Hypothalamus (tissue), 51 donors: ENCODE measurements at regions not wholly inside any gene's neighbourhood (a gene's known extent, or its start where the extent isn't known, plus 50 kb on each side); places are given as distances from the start of the nearest gene placed in this dataset.

Experiments
- DNase-seq, 51 donors: peaks; one replicate each; lab custom pipeline; 2025; lab: John Stamatoyannopoulos, UW

DNA sequence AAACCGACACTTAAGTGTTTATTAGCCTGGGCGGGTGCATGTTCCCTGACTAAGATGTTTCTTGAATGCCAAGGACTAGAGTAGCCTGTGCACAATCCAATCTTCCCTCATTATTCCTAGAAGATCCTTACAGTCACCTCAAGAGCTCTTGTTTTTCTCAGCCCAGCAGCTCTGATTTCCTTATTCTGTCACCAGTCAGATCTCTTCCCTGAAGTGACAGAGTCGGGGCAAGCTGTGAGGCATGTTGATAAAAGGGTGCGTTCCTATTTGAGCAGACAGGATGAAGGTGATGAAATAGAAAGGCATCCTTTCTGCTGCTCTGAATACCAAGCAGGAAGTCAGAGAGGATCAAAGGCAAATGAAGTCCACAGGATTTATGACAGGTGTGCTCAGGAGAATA is 125.6 kb upstream of the MCTP2 start:
- no peak for DNase-seq

DNA sequence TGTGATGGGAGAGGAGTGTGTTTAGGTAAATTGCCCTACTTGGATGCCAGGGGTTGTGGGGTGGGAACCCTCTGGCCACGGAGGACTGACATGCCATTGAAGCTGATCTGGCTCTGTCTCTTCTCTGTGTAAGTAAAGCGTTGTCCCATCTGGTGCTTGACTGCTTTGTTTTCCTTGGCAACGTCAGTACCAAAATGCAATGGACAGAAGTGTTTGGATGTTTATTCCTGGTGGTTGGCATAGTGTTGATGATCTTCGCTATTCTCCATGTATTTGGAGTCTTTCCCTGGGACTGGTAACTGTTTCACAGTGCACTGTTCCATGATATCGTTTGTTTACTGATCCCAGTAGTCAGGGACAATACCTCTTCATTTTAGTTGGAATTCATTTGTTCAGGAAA is 130.5 kb upstream of the MCTP2 start:
- no peak for DNase-seq

DNA sequence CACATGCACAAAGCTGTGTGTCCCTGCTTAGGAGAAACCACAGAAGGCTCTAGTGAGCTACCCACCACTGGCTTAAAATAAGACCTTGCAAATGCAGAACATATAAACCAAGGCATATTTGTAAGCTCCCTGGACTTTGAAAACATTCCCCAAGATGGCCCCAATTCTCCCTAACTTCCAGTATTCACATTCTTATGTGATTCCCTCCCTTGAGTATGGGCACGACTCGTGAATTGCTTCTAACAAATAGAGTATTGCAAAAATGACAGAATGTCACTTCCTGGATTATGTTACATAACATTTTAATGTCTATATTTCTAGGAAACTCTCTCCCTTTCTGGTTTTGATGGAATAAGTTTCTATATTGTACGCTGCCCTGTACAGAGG is 131.8 kb upstream of the MCTP2 start:
- no peak for DNase-seq

DNA sequence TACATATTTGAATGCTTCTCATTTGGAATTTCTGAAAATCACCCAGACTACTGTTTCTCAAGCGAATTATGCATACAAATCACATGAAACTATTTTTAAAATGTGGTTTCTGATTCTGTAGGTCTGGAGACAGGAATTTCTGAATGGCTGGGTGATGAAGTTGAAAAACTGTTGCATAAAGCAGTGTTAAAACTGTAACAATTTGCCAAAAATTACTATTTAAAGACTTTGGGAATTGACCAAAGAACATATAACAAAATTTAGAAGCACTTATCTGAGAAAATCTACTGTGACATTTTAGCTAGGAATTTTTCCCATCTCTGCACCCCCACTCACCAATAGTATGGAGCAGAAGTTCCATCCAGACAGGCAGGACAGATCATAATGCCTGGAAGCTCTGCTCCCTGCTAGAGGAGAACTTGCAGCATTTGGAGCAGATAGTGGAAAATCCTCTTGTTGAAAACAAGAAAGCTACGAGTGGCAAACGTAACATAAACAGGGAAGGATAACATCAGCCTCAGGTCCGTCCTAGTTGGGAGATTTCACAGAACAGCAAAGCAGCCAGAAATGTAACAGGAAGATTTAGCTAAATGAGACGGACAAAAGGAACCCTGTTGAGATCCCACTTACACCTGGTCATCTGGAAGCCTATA is 132.3 kb upstream of the MCTP2 start:
- no peak for DNase-seq

DNA sequence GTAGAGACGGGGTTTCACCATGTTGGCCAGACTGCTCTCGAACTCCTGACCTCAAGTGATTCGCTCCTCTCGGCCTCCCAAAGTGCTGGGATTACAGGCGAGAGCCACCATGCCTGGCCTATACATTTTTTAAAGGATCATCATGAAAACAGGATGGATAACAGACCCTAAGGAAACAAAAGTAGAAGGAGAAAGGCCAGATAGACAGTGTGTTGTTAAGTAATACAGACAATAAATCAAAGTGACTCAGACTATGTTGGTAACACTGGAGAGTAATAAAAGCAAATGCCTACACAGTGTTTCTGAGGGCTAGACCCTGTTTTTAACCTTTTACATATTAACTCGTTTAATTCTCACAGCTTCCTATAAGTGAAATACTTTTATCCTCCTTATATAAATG is 133.8 kb upstream of the MCTP2 start:
- DNase-seq, result no peak

DNA sequence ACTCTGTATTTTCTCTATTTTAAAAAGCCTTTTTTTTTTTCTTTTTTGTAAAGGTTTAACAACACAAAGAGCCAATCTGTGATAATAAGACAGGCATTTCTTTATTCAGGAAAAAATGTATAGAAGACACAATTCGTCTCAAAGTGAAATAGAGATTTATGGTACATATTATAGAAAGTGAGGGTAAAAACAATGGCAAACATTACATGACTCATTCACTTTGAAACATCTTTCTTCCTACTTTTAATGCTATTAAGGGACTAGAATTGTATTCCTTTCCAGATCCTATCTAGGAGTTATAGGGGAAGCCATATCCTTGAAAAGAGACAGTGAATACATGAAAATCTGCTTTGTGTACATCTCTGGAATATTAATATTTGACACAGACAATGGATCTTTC is 137.1 kb upstream of the MCTP2 start:
- DNase-seq, result no peak

DNA sequence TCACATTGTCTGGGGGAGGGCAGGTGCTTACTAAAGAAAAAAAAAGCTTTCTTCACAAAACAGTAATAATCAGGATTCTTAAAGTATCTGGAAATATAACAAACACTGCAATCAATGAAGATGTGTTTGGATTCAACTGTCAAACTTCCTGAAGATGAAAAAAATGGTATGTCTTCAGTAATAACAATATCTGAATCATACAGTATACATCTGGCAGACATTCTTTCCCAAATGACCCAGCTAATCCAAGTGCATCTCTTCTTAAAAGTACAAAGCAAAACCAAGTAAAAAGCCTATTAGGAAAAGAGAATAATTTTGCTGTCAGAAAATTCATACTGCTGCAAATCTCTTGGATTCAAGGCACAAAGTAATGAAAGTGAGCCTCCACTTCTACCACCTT is 145.0 kb upstream of the MCTP2 start:
- no peak for DNase-seq

DNA sequence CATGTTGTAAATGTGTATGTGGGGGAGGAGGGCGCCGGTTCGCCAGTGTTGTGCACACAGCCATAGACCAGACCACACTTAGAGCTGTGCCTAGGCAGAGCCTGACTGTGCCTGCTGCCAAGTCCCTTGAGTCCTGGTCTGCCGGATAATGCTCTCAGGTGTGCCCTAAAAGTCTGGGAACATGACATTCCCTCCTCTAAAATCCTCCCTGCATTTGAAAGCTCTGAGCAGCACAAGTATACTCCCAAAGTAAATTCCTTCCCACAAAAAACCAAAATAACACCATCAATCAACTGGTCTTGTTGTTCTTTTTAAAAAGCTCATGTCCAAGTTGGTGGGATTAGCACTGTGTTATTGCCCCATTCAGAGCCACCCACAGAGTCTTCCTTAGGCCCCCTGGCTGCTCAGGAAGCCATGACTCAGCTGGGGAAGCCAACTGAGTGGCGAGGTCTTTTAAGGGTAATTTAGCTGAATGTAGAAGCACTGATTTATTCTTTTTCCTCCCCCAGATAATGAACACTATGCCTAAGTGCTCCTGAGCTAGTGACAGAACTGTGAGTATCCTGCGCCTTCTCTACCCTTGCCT is 147.8 kb upstream of the MCTP2 start:
- no peak for DNase-seq

DNA sequence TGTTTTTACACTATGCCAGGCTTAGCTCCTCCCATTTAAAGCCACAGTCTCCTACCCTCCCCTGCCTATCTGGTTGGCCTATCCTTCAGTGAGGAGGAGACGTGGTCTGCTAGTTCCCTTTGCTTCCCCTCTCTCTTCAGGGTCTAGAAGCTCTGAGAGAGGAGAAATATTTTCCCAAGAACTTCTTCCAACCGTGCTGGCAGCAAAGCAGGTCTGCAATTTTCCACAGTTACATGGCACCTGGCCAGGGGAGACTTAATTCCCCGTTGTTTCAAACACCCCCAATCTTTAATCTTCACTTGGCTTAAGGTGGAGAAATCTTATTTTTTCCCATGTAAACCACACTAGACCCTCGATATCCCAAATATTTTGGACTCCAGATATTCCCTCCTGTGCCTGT is 149.5 kb upstream of the MCTP2 start:
- DNase-seq, result no peak

DNA sequence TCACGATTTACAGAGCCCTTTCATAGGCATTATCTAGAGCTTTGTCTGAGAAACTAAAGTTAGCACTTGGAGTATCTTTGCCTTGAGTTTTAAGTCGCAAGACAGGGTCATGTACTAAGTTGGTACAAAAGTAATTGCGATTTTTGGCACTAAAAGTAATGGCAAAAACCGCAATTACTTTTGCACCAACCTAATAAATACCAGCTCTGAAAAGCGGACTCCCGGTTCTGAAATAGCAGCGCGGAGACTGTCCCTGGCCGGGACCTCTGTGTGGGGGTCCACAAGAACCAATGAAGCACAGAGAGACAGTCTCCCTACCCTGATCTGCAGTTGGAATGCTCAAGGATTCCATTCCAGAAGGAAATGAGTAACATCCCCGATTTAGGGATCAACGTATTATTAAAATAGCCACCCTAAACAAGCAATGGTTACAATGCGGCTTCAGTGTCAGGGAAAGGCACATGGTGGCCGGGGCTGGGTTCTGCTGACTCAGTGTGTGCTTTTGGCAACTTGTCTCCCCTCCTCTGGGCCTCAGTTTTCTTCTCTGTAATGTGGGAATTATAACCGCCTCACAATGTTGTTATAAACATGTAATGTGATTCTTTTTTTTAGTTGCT is 150.3 kb upstream of the MCTP2 start:
- no peak for DNase-seq

DNA sequence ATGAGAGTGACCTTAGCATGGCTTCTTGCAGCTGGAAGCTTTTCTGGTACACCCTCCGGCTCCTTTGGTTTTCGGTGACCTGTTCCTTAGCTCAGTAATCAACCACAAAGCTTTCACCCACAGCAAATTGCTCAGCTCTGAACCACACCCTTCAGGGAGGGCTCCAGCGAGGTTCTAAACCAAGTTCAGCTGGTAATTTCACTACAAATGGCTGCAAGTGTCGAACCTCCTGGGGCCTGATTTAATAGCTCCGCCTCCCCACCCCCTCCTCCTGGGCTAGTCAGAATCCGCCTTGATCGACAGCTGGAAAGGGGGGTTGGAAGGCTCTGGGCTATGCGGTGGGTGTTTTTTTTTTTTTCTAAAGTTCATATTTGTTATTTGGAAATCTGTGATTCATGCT is 150.9 kb upstream of the MCTP2 start:
- DNase-seq, result no peak

DNA sequence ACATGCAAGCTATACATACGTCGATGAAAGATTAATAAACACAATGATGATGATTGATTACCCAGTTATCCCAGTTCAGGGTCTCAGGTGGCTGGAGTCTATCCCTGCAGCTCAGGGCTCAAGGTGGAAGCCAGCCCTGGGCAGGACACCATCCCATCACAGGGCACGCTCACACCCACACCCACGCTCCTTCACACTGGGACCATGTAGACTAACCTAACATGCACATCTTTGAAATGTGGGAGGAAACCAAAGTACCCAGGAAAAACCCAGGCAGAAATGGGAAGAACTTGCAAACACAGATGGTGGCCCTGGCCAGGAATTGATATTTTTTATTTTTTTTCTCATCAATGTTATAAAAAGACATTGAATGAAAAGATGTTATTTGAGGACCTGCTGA is 151.4 kb upstream of the MCTP2 start:
- DNase-seq, result no peak

DNA sequence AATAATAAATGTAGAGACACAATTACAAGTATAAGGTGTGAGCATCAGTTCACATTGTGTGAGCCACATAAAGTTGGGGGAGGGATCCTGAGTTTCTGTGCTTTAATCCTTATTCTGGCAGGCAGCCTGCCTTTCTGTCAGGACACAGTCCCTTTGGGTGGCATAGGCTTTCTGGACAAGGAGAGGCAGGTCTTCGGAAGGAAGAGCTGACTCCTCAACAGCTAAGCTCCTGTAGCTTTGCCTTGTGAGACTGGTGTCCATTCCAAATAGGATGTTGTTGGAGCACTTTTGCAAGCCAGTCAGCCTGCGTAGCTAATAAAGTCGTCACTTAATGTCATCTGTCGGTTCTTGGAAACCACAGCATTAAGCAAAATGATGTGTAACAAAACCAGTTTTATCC is 151.9 kb upstream of the MCTP2 start:
- DNase-seq, result no peak

DNA sequence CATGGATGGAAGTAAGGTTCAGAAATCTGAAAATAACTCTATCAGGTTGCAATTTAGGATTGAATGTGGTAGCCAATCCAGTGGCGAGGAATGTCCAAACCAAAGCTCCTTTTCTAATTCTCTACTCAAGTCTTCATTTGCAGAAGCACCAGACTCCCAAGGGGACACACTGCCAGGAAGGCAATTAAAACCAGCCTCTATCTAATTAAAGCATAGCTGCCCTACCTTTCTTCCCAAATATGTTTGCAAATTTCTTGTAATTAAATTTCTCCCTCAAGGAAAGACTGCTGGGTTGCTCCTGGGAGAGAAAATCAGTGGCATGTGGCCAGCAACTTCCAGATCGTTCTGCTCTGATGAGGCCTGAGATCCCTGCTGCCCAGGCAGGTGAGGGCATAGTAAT is 153.4 kb upstream of the MCTP2 start:
- DNase-seq, result no peak

DNA sequence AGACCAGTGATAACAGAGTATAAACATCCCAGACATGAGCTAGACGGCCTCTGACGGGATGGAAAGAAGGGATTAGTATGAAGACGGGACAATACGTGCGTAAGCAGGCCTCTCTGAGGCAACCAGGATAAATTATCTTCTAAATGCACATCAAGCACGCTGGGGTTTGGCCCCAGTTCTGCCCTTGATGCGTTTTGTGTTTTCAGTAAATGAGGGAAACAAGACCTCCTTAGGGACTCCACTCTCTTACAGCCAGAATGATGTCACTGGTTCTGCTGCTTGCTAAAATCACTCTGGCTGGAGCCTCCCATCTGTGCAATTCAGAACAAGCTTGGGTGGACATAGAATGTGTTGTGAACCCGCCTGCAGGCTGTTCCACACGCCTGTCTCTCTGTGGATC is 156.0 kb upstream of the MCTP2 start:
- no peak for DNase-seq

DNA sequence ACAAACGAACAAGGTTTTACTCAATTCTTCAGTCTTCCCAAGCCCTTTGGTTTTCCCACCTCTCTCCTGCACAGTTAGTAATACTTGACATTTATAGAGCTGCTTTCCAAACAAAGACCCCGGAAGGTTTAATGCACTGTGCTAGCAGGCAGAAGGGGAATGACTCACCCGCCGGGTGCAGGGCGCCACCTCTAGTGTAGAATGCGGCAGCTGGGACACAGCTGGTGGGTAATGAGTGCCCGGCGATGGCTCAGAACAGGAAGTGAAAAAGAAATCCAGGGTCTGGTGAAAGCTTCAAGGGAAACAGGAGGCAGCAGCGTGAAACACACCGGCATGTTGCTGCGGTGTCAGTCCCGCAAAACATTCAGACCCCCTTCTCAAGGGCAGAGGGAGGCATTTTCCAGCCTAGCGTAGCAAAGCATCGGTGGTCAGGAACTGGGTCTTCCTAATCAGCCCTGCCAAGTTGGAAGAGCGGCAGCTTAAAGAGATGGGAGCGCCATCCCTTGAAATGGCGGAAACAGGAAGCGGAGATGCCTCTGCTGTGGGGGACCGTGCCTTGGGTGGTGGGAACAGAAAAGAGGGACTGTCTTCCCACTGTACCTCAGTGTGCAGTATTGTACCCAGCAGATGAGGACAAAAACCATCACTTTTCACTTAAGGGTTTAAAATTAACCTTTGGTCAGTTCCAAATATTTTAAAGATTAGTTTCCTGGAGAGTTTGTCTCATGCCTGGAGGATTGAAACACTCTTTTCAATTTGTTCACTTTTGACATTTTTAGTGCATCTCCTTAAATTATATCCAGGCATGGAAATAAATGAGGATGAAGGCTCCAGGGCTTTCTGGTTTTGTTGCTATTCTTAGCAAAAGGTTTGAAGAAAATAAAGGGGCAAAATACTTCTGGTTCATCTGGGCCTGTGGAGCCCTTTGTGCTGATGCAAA is 160.7 kb upstream of the MCTP2 start:
- DNase-seq, result peak in 26 of 51 donors; percentile 1 to 44 (median 12)

DNA sequence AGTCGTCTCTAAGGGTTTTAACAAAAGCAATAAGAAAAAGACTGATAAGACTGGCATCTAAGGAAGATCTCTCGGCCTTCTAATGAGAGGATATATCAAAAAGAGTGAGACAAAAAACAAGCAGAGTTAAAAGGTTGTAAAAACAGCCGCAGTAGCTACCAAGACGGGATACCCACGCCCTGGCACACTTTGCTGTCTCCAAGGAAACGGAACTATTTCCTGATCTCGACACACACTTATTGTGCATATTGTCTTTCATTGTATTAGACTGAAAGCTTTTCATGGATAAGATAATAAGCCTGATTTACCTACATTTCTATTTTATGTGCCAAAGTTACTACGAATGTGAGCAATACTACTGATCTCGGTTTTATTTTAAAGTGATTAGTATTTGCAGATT is 161.5 kb upstream of the MCTP2 start:
- DNase-seq, result no peak

DNA sequence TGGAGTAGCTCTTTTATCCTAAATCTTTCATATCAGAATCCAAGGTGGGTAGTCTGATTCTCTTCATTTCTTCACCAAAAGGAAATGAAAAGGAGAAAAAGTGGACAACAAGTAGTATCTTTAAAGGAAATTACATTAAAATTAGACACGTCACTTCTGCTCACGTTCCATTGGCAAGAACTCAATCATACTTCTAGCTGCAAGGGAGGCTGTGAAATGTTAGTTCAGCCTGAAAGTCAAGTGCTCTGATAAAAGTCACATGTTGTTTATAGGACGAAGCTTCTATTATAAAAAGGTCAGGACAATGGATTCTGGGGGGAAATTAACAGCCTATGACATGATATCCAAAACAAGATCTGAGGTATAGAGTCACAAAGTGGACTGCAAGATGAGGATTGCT is 164.6 kb upstream of the MCTP2 start:
- DNase-seq, result no peak

DNA sequence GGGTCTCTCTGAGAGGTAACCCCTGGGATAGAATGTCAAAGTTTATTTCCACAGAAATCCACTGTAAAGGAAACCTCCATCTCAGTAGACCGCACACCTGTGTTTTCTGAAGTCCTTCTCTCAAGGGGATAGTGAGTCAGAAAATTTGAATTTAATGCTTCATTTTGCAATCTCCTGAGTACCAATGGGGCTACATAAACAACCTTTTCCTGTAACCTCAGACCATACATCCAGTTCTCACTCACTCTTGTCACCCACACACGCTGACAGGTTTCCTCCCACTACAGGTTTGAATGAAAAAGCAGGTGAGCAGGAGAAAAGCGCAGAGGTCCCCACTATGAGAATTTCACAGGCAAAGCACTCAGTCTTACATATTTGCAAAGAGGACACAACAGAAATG is 165.3 kb upstream of the MCTP2 start:
- no peak for DNase-seq

DNA sequence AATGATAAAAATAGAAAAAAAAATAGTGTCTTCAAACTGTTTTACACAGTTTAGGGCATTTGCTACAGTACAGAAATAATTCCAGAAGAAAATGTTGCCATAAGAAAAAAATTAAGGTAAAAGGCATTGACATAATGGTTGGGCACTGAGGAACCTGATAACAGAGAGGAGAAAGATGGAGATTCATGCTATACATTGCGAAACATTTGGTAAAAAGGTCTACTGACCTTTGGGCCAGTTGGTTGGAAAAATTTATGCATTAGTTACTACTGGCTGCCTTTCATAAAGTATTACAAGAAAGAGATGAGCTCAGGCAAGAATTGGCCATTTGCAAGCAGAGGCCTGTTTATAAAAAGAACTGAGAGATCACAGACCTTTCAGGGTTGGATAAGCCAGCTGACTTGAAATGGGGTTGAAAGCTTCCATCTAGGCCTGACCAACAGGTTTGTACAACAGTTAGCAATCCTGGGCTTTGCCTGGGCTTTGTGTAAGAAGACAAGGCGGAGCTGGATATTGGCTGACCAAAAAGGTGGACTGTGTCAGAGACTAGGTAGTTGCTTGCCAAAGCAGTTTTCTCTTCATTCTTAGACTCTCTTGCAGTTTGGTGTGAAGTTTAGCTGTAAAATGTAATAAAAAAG is 166.6 kb upstream of the MCTP2 start:
- no peak for DNase-seq

DNA sequence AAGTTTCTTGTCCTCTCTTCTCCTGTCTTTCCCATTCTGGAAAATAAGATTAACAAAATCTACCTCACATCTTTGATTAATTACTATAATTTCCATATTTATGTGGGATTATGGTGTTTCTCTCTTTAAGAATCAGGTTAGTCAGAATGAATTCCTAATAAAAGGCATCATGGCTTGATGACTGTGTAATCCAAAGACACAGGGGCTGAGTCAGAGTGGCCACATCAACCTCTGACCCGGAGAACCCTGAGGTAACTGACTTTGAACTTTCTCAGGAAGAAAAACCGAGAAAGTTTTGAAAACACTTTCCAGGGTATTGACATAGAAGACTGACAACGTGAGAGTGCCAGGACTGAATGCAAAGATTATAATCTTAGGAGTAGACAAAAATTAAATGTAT is 170.3 kb upstream of the MCTP2 start:
- DNase-seq, result no peak
